Renal cortical epithelial cell (primary cell): ENCODE measurements at regions not wholly inside any gene's neighbourhood (a gene's known extent, or its start where the extent isn't known, plus 50 kb on each side); places are given as distances from the start of the nearest gene placed in this dataset.
"Not testable (repeated sequence)": the region's sequence is repeated elsewhere in the genome, so short reads cannot be mapped to it uniquely, and the experiment has no call there.

ENCODE experiments used
- DNase-seq: peaks from one replicate; pipeline ENCODE4 v3.0.0-alpha.2; 2011; ENCODE audit warnings: low read depth

DNA sequence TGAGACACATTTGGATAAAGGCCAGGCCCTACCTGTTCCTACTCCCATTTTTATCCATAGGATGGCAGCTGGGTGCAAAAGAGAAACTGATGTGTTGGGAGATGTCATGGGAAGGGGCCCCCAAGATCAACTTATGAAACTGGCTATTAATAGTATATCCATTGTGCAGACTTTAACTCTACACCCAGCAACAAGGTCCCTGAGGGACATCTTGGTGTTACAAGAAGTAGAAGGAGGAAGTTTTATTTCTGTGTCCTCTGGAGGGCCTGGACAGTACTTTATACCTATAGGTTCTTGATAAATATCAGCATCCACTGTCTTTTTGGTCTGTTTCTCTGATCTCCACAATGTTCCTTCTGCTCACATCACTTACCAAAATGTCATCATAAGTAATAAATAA lies 84.6 kb downstream of the BTG1 start:
- no peak for DNase-seq

GRCh38 chr12:92059960-92060359 lies 85.7 kb downstream of the BTG1 start:
- peak; percentile 70 for DNase-seq

DNA sequence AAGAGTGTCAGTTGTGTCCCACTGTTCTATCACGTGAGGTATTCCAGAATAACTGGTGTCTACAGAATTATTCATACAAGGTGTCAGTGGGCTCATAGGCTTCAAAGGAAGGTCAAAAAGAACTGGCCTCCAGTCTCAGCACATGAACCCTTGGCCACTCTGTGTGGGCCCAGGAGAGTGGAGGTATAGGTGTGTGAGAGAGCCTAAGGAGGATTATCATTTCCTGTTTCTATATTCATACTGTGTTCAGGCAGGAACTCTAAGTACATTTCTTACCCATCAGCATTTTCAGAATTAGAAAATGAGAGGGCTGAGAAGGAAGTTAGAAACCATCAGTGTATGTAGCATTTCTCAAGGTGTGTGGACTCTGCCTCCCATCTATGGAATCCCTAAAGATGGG lies 87.0 kb downstream of the BTG1 start:
- no peak for DNase-seq

DNA sequence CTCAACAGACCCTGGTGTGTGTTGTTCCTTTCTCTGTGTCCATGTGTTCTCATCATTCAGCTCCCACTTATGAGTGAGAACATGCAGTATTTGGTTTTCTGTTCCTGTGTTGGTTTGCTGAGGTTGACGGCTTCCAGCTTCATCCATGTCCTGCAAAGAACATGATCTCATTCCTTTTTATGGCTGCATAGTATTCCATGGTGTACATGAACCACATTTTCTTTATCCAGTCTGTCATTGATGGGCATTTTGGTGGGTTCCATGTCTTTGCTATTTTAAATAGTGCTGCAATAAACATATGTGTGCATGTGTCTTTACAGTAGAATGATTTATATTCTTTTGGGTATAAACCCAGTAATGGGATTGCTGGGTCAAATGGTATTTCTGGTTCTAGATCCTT lies 88.9 kb downstream of the BTG1 start:
- not testable (repeated sequence) for DNase-seq

DNA sequence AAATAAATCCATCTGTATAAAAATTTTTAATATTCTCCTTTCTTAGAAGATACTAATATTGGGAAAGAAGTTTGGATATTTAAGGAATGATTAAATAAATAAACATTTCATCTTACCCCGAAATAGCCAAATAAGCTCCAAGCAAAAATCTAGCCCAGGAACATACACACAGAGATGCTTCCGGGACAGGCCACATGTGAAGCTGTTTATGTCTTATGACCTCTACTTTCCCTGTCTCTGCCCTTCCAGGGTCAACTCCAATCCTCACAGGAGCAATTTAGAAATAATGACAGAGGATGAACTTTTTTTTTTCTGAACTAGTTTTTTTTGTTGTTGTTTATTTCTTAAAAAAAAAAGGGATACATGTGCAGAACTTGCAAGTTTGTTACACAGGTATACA lies 89.4 kb downstream of the BTG1 start:
- DNase-seq = no peak

- no peak for DNase-seq
Observed at GRCh38 chr12:92055877-92056276, 89.8 kb downstream of the BTG1 start.

DNA sequence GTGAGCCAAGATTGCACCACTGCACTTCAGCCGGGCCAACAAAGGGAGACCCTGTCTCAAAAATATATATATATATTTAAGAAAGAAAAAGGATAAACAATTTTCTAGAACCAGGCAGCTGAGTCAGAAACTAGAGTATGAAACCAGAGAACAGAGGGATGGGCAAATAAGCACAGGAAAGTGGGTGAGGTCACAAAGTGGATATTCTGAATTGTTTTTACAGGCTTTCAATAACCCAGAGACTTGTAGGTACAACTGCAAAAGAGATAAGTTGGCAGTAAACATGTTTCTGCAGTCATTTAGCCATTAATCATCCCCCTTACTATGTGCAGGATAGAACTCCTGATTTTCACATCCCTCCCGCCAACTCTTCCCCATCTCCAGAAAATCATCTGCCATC lies 94.2 kb downstream of the BTG1 start:
- DNase-seq = no peak

DNA sequence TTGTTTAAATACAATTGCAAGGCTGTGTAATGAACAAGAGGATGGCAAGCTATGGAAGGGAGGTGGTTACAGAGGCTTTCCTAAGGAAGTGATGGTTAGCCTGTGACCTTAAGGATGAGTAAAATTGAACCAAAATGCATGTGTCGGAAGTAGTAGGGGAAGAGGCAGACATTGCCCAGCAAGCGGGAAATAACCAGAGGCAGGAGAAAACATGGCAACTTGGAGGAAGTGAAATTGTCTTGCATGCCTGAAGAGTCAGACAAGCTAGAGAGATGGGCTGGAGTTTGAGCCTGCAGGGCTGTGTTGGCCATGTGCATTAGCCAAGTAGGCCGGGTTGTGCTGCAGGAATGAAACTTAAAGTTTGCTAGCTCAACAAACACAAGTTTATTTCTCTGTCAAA lies 96.2 kb downstream of the BTG1 start:
- no peak for DNase-seq

- DNase-seq = no peak
Observed at GRCh38 chr12:92047393-92047826, 98.2 kb downstream of the BTG1 start.

GRCh38 chr12:92046557-92047392 lies 98.9 kb downstream of the BTG1 start:
- no peak for DNase-seq

- DNase-seq = no peak
Observed at GRCh38 chr12:92045852-92046251, 99.8 kb downstream of the BTG1 start.

DNA sequence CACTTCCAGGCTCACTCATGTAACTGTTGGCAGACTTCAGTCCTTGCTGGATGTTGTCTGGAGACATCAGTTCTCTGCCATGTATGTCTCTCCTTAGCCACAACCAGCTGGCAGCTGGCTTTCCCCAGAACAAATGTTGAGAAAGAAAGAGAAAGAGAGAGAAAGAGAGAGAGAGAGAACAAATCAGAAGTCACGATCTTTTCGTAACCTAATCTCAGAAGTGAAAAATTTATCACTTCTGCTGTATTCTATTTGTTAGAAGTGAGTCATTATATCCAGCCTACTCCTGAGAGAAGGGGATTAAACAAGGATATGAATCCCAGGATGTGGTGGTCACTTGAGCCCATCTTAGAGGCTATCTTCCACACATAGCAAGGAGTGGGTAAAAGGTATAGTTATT lies 101.2 kb downstream of the BTG1 start:
- DNase-seq = no peak

DNA sequence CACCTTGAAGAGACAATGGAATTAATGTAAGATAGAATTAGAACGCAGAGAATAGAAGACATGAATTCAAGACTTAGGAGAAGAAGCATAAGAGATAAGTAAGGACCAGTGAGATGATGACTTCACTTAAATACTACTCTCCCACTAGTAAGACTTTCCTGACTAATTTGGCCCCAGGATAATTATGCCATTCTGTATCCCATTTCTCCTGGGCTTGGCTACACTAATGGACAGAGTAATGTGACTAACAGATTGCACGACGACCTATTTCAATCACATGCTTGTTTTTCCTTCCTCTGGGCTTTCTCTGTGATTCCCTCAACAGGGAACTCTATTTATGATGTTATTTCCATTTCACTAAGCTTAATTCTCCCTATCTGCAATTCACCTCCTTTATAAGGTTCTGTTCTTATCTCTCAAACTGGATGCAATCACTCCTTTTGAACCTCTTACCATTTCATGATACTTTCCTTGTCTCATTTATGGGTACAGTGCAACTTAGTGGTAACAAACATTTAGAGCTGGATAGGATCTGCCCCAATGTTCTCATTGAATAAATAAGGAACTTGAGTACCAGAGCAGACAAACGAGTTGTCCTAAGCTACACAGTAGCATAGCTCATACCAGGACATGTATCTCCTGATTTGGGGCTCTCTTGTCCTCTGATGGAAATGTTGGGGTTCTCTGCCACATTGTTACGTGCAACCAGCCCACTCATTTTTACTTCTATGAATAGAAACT lies 102.7 kb downstream of the BTG1 start:
- peak; percentile 31 for DNase-seq

DNA sequence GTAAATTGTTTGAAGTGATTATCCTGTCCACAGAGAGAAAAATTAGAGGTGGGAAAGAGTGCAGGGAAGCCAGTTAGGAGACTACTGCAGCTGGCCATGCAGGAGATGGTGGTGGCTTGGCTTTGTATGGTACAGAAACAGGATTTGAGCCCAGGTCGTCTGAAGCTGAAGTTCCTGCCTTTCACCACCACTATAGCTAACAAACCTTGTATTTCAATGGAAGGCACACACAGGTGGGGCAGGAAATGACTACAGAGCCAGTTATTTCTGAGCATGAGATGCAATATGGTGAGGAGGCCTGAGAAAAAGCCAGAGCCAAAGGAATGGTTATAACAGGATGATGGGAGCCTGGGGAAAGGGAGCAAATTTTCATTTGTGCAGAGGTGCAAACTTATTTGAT lies 103.9 kb downstream of the BTG1 start:
- DNase-seq = peak; percentile 21

GRCh38 chr12:92039046-92039445 lies 106.6 kb downstream of the BTG1 start:
- DNase-seq = peak; percentile 57

DNA sequence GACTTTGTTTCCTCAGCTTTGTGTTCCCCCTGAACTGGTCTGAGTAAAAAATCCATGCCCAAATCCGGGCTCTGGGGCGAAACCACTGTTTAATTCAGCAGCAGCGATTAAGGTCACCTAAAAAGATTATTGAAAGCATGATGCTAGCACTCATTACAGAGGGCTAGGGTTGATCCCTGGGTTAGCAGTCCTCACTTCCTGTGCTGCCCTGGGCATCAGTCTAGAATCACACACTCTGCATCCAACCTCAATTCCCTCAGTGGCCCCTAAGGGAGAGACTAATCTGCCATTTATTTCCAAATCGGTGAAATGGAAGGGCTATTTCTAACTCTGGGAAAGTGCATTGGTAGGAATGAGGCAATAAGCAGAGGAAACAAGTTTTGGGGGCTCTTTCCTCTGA lies 107.2 kb downstream of the BTG1 start:
- DNase-seq = no peak

DNA sequence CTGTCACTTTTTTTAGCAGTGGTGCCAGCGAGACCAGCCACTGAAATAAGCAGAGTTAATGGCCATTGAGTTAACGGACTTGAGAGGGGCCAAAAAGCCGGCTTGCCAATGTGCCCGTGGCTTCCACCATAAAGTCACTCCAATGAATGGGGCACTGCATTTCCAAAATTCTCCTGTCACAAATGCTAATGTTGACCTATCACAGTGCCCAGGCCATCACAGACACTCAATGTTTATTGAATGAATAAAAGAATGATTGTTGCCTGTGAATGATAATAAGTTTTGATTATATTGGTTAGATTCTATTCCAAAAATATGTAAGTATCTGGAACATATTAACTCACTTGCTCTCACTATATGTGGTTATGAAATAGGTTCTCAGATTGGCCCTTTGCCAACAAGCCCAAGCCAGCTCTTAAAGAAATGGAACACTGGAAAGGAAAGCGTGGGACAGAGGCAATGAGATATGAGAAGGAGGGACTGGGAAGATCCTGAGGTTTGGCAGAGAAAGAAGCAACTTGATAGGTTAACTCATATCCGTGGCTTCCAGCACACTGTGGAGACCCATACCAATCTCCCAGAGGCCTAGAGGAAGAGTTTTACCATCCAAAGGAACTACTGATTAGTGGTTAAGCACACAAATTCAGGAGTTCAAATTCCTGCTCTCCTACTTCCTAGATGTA lies 108.7 kb downstream of the BTG1 start:
- no peak for DNase-seq

- DNase-seq = no peak
Observed at GRCh38 chr12:92036061-92036620, 109.5 kb downstream of the BTG1 start.

DNA sequence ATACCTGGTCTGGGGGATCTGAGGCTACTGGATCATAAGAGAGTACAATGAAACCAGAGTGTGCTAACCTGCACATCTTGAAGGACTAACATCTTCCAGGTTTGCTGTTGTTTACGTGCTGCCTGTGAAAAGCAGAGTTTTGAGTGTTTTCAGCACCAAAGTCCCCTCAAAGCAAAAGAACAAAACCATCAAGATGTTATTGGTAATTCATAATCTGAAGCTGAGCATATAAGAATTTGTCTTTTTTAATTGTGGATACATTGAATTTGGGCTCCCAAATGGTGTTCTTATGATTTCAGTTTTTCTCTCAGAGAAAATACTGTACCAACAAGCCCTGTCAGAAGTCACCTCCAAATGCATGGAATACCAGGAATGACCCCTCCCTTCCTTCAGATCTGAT lies 110.2 kb downstream of the BTG1 start:
- no peak for DNase-seq

DNA sequence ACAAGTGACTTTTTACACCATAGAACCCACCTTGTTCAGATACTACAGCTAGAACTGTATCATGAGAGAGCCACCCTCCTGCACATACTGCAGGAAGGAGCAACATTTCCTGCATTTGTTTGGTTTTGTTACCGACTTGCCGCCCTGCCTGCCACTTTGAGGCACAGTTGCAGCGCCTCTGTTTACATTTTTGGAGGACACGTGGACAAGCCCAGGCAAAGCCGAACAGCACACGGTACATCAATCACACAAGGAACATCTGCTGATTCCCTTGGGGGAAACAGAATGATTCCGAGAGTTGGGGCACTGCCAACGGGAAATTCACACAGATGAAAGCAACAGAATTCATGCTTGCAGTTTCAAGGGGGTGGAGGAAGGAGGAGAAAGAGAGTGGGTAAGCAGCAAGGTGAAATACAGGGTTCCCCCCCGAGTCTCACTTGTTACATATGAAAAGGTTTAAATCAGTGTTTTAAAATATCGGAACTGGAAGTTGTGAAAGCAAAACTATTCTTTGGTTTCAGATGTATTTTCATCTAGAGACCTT lies 110.7 kb downstream of the BTG1 start:
- DNase-seq = peak; percentile 72

- DNase-seq = no peak
Observed at GRCh38 chr12:92034083-92034482, 111.6 kb downstream of the BTG1 start.

DNA sequence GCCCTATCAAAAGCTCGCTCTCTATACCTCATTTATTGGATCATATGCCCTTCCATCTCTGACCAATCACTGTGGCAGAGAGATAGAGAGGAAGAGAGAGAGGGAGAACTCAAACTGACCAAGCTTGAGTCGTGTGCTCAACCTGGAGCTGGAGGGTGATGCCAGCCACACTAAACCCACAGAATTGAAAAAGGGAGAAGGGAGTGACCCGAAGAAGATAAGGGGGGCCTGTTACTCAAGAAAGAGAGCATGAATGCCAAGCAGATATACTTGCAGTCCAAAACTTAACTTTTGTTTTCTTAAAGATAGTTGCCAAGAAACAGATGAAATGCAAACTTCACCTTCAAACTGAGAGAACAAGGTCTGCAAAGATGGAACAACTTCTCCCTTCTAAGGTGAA lies 112.7 kb downstream of the BTG1 start:
- DNase-seq = no peak
